ENCODE measurements at regions not wholly inside any gene's neighbourhood (a gene's known extent, or its start where the extent isn't known, plus 50 kb on each side); places are given as distances from the start of the nearest gene placed in this dataset.

DNA sequence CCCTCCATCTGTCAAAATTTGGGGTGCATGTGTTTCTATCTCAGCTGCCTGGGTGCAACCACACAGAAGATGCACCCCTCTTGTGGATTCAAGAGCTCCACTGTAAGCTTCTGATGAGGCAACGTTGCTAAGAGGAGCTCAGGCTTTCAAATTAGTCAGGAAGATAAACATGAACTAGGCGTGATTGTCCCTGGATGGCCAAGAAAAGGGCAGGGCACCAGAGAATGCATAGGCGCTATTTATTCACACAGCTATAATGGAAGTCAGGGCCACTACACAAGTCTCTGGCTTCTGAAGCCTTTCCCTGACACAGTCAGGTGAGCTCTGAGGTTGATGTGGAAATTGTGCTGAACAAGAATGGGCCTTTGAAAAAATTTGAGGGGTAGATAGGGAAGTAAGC is 1466.0 kb upstream of the CELF4 start:
- Histone ChIP-seq H2BK15ac (ENCODE audit: low read length) (no peak overlapping the region), H2AK5ac (ENCODE audit: low read depth, low read length) (no peak overlapping the region), H3K4ac (replicated peaks; ENCODE audit: insufficient read length, low read depth, low read length) (no peak overlapping the region), H3K4me3 (ENCODE audit: extremely low read depth in 1 of 4, insufficient read depth in 2 of 4, low read depth in 3 of 4, low read length in 4 of 4) (no peak overlapping the region), H2BK120ac (replicated peaks; ENCODE audit: low read depth, low read length) (no peak overlapping the region), H3K79me1 (ENCODE audit: low read depth, low read length) (no peaks in the 10 kb centered on the region), H3K23ac (ENCODE audit: insufficient read length) (no peak overlapping the region), H3K9ac (replicated peaks in 1 of 4; ENCODE audit: extremely low read depth in 1 of 4, low read depth in 3 of 4, low read length in 3 of 4) (no peak overlapping the region), H3K79me2 (ENCODE audit: control insufficient read depth in 1 of 2, insufficient read depth in 2 of 2, low read length in 2 of 2) (no peaks in the 10 kb centered on the region), H3K9me3 (ENCODE audit: insufficient read depth in 2 of 2, low read depth in 1 of 2, low read length in 1 of 2) (no peaks in the 10 kb centered on the region), H3K23me2 (ENCODE audit: low read depth, low read length) (no peaks in the 10 kb centered on the region), H2BK12ac (ENCODE audit: low read depth, low read length) (no peak overlapping the region), H4K91ac (replicated peaks; ENCODE audit: insufficient read length, low read length) (no peak overlapping the region), H3K14ac (ENCODE audit: insufficient read length) (no peak overlapping the region), H2AFZ (ENCODE audit: low read length) (no peak overlapping the region), H4K20me1 (replicated peaks in 1 of 2; ENCODE audit: control insufficient read depth in 1 of 2, insufficient read depth in 2 of 2, low read length in 2 of 2) (no peaks in the 10 kb centered on the region), H2BK5ac (ENCODE audit: low read depth, low read length) (no peak overlapping the region), H3K36me3 (ENCODE audit: control insufficient read depth in 2 of 4, insufficient read depth in 4 of 4, low read length in 3 of 4) (no peaks in the 10 kb centered on the region), H3K56ac (replicated peaks; ENCODE audit: insufficient read length, low read depth, low read length) (no peak overlapping the region), H4K5ac (ENCODE audit: insufficient read length, low read depth, low read length) (no peak overlapping the region), H3K4me1 (replicated peaks in 1 of 4; ENCODE audit: control insufficient read depth in 3 of 4, insufficient read depth in 4 of 4, low read length in 3 of 4) (no peaks in the 10 kb centered on the region), H3K4me2 (ENCODE audit: insufficient read depth in 1 of 2, low read depth in 2 of 2, low read length in 2 of 2) (no peak overlapping the region), H3K18ac (ENCODE audit: extremely low read depth, low read length) (no peak overlapping the region), H3K27me3 (replicated peaks in 1 of 4; ENCODE audit: control insufficient read depth in 3 of 4, extremely low read depth in 1 of 4, insufficient read depth in 3 of 4, low read length in 3 of 4) (no peaks in the 10 kb centered on the region), H2BK20ac (ENCODE audit: low read length) (no peak overlapping the region), H3K27ac (ENCODE audit: low read depth, low read length) (no peak overlapping the region), H4K8ac (ENCODE audit: extremely low read depth, insufficient read depth, low read length) (no peak overlapping the region)
- ChIA-PET CTCF (ENCODE audit: partially characterized antibody) (interaction anchor here (0.7 kb wide), 1 partner anchor 109 kb away, joined by 3 read pairs; no protein-coding TSS in a partner anchor), POLR2A (ENCODE audit: partially characterized antibody) (no interaction called here)
- no peak for DNase-seq (ENCODE audit: low read depth in 1 of 2, low spot score in 2 of 2)
- no peak for FAIRE-seq
- WGBS, 2 experiments (ENCODE audit: extremely low coverage in 1 of 2, insufficient coverage in 1 of 2, insufficient read length in 1 of 2, insufficient replicate concordance in 2 of 2, low coverage in 1 of 2, low lambda C conversion rate in 2 of 2, missing lambda C conversion rate in 1 of 2) = 94% methylated on average over 3 of the region's 3 CpGs; no CpG with 5 or more reads in 1 of the 2 experiments
- TF ChIP-seq, protein P1, sequence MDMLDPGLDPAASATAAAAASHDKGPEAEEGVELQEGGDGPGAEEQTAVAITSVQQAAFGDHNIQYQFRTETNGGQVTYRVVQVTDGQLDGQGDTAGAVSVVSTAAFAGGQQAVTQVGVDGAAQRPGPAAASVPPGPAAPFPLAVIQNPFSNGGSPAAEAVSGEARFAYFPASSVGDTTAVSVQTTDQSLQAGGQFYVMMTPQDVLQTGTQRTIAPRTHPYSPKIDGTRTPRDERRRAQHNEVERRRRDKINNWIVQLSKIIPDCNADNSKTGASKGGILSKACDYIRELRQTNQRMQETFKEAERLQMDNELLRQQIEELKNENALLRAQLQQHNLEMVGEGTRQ (IDR thresholded peaks at IDR 0.05; ENCODE audit: low read length) = no peak
- TF ChIP-seq FOSL1 (IDR thresholded peaks at IDR 0.05; ENCODE audit: insufficient read depth, low read depth, low read length) = no peak
- no peak for TF ChIP-seq CHD2 (IDR thresholded peaks at IDR 0.05; ENCODE audit: low read length)
- no peak for TF ChIP-seq MAX (IDR thresholded peaks at IDR 0.05)
- no peak for TF ChIP-seq ASH2L (IDR thresholded peaks at IDR 0.05; ENCODE audit: low read length)
- TF ChIP-seq BRCA1 (IDR thresholded peaks at IDR 0.05; ENCODE audit: low read depth, low read length) = no peak
- no peak for TF ChIP-seq RAD21 (IDR thresholded peaks at IDR 0.05 in 1 of 2, conservative IDR thresholded peaks at IDR 0.05 in 1 of 2; ENCODE audit: low read depth in 2 of 2, low read length in 2 of 2)
- no peak for TF ChIP-seq CBX8 (IDR thresholded peaks at IDR 0.05; ENCODE audit: borderline replicate concordance, low read depth, low read length)
- TF ChIP-seq NANOG (IDR thresholded peaks at IDR 0.05; ENCODE audit: insufficient read depth, low read depth, low read length, poor library complexity, severe bottlenecking) = no peak
- TF ChIP-seq GTF2F1 (IDR thresholded peaks at IDR 0.05; ENCODE audit: borderline replicate concordance, low read depth, low read length) = no peak
- TF ChIP-seq POLR2A (IDR thresholded peaks at IDR 0.05; ENCODE audit: control extremely low read depth in 1 of 2, low read depth in 2 of 2, low read length in 2 of 2) = no peak
- no peak for TF ChIP-seq KDM1A (IDR thresholded peaks at IDR 0.05; ENCODE audit: borderline replicate concordance, low read length)
- TF ChIP-seq GABPA (IDR thresholded peaks at IDR 0.05; ENCODE audit: borderline replicate concordance, insufficient read depth, low read length) = no peak
- TF ChIP-seq CBX5 (IDR thresholded peaks at IDR 0.05; ENCODE audit: low read depth, low read length) = no peak

All from H1 (cell line).